HuH-7.5 (cell line): ENCODE measurements at regions not wholly inside any gene's neighbourhood (a gene's known extent, or its start where the extent isn't known, plus 50 kb on each side); places are given as distances from the start of the nearest gene placed in this dataset.
"Not testable (repeated sequence)": the region's sequence is repeated elsewhere in the genome, so short reads cannot be mapped to it uniquely, and the experiment has no call there.

ENCODE experiments used
- DNase-seq: peaks from one replicate; pipeline ENCODE4 v3.0.0; 2011; ENCODE audit warnings: low spot score

DNA sequence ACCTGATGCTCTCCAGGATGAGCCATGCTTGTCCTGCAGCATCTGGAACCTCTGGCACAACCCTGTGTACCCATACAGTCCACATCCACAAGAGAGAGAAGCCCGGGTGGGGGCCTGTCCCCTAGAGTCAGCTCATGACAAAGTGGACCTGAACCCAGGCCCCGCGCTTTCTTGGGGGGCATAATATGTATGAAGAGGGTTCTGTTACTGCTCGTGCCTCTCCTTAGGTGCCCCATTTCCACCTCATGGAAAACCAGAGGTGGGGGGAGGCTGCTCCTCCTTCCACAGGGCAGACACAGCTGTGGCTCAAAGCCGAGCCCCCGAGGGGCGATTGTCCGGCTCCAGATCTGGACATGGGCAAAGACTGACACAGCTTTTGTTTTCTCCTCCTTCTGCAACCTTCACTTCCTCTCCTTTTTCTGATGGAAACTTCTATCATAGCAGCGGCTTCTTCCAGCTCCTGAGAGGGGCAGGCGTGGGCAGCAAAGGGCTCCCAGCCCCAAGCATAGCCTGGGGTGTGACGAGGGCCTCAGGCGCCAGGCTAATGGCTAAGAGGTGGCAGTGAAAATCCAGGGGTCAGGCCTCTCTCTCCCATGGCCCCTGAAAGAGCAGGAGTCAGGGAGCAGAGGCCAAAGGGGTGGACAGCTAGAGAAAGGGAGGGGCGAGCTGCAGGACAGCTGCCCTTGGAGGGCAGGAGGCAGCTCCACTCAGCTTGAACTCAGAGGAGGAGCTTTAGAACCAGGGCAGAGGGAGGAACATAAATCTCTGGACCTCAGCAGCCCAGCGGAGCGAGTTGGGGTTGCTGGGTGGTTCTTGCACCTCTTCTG lies 155.5 kb downstream of the ZFP36L2 start:
- no peak for DNase-seq

DNA sequence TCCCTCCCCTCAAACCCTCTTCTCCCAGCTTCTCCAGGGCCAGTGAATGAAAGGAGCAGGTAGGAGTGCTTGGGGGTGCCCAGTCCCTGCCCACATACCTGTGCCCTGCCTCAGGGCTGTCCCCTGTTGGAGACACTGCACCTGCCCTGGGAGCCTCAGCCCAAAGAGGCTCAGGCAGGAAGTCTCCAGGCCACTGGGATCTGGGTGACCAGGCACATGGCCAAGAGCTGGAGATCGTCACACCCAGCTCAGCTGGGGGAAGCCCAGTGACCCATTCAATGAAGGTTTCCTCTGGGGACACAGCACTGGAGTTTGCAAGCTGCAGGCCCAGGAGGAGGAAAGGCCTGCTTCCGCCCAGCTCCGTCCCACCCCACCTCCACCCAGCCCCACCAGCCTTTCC lies 156.4 kb downstream of the ZFP36L2 start:
- no peak for DNase-seq

DNA sequence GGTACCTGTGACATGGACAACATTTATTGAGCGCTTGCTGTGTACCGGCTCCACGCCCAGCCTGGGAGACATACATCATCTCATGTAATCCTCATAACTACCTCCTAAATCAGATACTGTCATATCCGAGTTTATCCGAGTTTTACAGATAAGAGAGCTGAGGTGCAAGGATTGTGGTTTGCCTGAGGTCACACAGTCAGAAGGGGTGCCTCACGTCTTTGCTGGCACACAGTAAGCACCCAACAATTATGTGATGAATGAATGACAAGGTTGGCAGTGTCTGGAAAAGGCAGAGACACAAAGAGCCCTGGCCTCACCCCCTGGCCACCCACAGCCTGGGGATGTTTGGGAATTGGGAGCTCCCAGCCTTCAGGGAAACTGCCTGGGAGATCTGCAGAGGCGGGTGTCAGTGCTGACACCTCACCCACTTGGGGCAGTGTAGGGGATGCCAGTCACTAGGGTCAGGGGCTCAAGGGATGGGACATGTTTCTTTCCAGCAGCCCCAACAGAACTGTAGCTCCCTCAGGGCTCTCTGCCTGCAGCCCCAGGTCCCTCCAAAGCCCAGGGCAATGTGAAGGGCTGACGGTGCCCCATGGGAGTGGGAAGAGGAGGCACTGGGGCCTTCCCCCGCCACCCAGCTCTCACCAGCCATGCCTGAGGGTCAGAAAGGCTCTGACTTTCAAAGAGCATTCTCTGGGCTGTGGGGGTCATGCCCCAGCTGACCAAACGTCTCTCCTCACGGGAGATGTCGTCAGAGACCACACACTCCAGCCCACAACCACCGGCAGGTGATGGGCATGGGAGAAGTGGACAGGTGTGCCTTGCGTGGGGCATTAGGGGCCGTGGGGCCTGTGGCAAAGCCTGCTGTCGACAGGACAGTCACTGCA lies 157.5 kb downstream of the ZFP36L2 start:
- DNase-seq: no peak

DNA sequence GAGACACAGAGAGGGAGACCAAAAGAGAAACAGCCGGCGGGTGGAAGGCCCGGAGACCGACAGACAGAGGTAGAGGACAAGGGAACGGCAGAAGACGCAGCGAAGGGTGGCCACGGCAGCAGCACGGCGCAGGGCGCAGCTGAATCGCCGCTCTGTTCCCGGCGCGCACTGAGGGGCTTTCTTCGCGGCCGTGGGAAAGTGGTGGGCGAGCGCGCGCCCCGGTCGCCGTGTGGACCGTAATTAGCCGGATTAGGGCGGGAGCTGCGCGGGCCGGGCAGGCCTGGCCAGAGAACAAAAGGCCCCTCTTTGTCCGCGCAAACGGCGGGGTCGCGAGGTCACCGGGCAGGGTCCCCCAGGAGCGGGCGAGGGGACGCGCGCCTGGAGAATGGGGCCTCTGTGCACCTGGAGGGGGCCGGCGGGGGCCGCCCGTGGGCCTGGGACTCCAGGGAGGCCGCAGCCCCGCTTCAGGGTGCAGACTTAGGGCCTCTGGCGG lies 158.3 kb downstream of the ZFP36L2 start:
- no peak for DNase-seq

DNA sequence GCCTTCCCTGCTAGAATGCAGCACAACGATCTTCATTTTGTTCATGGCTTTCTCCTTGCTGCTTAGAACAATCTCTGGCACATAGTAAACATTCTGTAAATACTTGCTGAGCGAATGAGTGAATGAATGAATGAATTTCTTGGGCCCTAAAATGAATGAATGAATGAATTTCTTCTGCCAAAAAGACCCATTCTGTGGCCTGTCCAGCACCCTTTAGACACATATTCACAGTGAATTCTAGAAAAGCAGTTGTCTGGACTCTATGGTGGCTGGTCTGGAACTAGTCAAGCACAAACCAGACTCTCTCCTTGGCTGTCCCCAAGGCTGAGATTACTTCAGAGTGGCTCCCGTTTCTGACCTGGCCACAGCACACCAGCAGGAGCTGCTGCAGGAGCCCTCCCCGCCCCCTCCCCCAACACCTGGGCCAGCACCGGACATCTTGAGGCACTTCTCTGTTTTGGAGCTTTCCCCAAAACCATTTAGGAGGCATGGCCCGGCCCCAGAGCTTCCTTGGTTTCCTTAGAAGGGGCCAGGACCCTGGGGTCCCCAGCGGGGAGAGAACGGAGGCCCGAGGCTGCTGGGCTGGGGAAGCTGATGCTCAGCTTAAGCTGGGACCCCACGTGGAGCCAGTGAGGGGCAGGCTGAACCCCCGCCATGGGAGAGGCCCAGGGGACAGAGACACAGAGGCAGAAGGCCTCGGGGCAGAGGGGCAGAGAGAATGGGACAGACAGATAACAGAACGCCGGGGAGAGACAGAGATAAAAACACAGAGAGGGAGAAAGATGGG lies 159.0 kb downstream of the ZFP36L2 start:
- no peak for DNase-seq

DNA sequence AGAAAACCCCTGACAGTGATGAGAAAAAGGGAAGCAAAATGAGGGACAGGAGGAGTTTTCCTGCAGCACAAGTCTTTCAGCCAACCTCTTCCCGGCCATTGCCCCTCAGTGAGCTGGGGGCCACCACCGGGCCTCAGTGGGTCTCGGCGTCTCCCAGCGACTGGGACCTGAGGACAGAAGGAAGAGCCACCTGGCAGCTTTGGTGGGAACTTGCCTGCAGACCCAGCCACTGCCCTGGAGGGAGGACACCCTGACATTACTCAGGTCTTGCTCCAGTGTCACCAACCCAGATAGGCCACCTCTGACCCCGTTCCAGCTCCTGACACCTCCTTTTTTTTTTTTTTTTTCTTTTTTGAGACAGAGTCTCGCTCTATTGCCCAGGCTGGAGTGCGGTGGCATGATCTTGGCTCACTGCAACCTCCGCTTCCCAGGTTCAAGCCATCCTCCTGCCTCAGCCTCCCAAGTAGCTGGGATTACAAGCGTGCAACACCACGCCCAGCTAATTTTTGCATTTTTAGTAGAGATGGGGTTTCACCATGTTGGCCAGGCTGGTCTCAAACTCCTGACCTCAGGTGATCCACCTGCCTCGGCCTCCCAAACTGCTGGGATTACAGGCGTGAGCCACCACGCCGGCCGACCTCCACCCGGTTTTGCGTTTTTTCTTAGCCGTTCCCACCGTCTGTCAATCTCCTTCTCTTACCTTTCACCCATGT lies 159.7 kb downstream of the ZFP36L2 start:
- DNase-seq: not testable (repeated sequence)

DNA sequence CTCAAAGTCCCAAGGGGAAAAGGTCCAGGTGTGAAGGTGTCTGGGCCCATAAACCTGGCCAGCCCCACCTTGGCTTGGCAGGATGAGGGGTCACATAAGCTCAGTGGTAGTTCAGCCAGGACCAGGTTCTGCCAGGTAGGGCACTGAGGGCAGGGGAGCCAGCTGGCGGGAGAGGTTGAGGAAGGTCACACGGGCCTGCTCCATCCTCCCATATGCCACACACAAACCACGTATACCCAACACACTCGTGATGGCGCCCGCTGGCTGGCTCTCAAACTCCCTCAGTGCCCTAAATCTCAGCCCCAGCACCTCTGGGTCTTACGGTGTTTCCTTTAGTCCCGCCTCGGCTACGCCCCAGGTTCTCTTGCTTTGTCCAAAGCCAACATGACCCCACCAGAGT lies 160.5 kb downstream of the ZFP36L2 start:
- no peak for DNase-seq

DNA sequence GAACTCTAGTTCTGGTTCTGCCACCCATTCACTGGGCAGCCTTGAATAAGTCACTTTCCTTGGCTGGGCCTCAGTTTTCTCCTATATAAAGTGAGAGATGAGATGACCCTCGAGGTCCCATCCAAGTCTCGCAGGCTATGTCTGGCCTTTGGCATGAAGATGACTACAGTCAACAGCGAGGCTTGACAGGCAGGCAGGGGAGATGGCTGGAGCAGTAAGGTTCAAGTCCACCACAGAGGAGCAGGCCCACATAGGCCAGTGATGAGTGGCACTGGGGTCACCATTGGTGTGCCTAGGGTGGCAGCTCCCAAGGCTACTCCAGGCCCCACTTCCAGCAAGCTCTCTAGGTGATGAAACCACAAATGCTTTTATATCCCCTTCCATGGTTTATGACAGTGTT lies 161.4 kb downstream of the ZFP36L2 start:
- DNase-seq: no peak

DNA sequence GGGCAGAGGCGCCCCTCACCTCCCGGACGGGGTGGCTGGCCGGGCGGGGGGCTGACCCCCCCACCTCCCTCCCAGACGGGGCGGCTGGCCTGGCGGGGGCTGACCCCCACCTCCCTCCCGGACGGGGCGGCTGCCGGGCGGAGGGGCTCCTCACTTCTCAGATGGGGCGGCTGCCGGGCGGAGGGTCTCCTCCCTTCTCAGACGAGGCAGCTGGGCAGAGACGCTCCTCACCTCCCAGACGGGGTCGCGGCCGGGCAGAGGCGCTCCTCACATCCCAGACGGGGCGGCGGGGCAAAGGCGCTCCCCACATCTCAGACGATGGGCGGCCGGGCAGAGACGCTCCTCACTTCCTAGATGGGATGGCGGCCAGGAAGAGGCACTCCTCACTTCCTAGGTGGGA lies 163.3 kb downstream of the ZFP36L2 start:
- not testable (repeated sequence) for DNase-seq

DNA sequence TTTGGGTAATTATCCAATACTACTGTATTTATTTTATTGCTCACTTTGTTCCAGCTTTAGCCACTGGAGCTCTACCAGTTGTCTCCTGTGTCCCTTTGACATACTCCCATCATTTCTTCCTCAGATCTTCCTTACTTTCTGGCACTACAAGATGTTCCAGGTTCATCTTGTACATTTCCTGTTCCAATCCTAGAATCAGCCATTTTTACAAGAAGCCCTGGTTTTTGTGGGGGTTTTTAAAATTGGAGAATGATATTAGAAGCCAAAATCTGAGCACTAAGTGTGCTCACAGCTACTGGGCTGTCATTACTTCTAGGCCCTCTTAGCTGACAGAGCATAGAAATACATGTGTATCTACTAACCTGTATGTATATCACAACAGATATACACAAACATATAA lies 164.3 kb downstream of the ZFP36L2 start:
- no peak for DNase-seq

DNA sequence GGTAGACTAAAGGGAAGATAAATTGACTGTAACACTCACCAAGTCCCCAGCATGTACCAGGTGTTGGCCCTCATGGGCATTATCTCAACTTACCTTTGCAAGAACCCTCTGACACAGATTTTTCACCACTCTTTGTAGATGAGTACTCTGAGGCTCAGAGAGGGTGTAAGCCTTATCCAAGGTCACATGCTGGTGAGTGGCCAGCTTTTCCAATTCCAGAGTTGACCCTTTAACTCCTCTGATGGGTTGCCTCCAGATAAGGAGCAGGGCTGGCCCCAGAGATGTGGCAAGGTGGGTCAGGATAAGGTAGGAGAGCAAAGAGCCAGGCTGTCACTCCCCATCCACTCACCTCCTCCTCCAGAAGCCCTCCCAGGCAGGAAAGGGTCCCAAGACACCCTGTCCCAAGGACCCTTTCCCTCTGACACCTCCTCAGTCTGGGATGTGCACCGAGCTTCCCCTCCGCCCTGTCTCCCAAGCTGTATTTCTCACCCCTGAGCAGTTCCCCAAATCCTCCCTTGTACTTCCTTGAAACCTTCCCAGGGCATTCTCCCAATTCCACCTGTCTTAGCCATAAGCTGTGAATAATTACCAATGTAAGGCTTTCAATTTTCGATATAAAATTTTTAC lies 165.9 kb downstream of the ZFP36L2 start:
- no peak for DNase-seq

DNA sequence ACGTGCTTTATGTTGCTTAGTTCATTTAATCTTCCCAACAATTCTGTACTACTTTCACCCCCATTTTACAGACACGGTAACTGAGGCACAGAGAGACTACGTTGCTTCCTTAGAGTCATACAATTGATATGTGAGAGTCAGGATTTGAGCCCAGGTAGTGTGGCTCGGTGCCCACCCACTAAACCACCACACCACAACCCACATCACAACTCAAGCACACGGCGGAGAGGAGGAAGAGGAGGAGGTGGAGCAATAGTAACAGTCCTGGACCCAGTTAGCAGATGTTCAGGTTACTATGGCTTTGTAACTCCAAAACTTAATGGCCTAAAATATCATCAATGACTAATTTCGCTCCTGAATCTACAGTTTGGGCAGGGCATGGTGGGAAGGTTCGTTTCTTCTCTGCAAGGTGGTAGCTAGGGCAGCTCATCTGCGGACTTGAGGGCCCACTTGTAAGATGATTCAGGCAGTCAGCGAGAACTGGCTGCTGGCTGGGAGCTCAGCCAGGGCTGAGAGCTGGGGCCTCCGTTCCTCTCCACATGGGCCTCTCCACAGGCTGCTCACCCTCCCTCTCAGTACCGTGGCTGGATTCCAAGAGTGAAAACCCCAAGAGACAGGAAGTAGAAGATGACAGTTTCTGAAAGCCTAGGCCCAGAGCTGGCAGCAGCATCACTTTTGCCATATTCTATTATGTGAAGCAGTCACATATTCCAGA lies 167.1 kb downstream of the ZFP36L2 start:
- DNase-seq: no peak

DNA sequence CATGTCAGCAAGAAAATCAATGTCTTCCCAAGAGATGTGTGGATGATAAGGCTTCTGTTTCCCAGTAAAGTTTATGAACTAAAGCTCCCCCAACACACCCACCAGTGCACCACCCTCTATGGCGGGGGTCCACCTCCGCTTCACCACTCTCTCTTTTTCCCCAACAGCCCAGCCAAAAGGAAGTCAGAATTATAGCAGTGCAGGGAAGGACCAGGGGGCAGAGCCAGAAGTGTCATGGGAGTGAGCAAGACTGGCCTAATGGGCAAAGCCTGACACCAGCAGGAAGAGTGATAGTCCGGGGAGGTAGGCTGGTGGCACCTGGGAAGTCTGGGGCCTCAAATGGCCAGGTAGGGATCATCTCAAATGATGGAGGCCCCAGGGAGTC lies 167.7 kb downstream of the ZFP36L2 start:
- DNase-seq: no peak

DNA sequence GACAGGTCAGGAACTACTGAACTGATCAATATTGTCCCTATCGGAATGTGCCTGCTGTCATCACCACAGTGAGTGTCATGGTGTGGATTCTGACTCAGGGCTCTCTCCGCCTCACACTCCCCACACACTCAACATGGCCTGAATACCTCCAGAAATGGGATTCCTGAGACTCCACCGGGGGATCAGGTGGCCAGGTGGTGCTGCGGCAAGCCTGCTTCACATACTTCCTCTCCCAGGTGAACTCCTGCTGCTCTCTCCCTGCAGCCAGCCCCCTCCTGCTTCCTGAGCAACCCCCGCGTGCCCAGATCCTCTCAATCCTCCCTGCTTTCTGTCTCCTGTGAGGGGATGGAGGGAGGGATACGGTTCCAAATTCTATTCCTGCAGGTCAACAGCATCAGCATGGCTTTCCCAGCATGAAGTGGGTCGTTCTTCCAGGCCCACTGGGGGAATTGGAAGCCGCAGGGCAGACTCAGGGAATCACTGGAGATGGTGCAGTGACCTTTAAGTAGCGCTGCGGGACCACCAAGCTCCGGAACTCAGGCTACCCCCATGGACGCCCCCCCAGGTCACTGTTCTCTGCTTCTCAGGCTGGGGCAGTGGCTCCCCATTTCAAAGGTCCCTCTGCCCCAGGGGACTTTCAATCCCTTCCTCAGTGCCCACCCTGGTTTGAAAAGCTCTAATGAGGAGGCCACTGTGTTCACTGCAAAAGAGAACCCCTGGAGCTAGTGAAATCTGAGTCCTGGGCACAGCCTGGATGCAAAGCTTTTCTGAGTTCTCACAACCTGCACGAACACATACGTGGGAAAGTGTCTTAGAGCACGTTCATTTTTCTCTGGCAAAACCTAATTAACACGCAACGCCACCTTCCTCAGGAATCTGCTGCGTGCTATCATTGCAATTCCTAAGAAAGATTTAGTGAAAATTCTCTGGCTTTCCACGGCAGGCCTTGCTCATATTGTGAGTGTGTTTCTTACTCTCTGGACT lies 168.4 kb downstream of the ZFP36L2 start:
- no peak for DNase-seq

DNA sequence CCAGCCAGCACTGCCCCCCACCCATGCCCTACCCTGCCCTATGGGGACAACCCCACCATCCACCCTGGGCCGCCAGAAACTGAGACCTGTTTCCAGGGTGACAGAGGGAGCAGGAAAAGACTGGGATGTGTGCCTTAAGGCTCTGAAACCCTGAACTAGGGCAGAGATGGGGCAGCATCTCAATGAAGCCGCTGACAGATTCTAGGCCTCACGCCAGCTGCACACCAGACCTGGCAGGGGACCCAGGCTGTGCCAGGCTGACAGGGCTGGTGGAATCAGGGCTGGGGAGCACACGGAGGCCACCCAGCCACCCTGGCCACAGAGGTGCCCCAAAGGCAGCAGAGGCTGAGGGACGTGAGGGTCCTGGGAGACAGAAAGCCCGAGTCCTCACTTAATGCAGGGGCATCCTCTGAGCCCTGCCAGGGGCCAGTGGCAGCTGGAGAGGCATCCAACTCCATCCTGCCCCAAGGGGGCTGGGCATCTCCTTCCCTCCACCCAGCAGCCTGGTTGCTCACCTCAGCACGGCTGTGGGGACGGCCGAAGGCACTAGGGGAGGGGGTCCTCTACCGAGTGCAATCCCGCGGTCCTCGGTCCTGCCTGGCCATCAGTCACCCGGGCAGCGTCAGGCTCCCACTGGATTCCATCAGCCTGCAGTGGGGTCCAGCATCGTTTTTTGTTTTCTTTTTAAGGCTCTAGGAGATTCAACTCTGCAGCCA lies 169.2 kb downstream of the ZFP36L2 start:
- DNase-seq: no peak

DNA sequence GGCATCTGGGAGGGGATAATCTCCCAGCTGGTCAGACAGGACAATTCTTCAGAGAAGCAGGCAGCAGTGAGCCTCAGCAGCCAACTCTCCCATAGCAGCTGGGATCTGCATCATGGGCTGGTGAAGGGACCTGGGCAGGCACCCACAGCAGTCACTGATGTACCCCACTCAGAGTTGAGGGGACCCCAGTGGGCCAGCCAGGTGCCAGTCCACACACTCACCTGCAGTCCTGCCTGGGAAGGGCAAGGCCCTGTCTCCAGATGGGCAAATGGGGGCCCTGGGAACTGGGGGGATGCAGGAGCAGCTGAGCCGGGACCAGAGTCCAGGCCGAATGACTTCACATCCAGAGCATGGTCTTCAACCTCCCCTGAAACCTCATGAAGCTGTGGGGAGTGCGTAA lies 170.4 kb downstream of the ZFP36L2 start:
- DNase-seq: no peak

DNA sequence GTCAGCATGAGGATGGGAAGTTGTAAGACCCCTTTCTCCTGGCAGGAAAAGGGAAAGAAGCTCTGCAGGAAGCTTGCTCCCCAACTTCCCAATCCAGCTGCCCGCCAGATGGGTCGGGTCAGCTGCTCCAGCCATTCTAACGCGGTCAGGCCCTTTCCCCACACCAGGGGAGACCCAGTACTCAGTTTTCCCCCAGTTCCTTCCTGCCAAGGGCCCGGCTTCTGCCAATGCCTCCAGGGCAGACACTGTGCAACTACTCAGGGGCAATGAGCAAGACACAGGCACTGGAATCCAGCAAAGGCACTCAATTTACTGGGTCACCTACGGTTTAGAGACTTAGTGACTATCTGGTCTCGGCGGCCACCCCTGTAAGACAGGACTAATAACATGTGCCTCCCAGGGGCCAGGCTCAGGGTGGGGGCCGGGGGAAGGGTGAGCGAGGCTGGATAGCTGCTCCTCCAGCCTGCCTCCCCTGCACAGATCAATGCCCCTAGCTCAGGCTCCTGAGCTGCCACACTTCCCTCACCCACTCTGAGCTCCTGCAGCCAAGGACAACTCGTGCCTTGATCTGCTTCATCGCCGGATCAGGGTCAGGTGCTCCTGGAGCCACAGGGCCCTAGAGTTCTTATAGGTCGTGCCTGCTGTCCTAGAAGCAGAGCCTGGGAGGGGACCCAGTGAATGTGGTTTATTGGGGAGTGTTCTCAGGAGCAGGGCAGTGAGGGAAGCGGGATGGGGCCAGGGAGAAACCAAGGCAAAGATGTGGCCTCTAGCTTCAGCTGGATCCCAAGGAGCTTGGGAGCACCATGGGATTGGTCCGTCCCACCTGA lies 171.1 kb downstream of the ZFP36L2 start:
- DNase-seq: no peak

DNA sequence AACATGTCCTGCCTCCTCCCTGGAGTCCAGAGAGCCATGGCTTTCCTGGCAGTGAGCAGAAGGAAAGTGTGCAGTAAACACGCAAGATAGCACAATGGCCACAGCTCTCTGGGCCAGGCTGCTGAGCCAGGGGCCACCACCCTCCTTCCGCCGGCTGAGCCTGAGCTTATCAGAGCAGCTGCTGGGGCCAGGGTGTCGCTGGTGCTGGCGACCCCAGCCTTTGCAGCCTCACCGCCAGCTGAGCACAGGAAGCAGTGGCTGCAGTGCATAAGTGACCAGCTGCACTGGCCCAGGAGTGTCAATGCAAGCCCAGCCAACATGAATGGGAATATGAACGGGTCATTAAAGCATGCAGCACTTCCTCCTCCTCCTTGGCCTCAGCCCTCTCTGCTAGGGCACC lies 172.0 kb downstream of the ZFP36L2 start:
- no peak for DNase-seq
